ENCODE measurements at regions not wholly inside any gene's neighbourhood (a gene's known extent, or its start where the extent isn't known, plus 50 kb on each side); places are given as distances from the start of the nearest gene placed in this dataset.
"Not testable (repeated sequence)": the region's sequence is repeated elsewhere in the genome, so short reads cannot be mapped to it uniquely, and the experiment has no call there.

GRCh38 chr9:95779597-95779996 is 95.9 kb upstream of the ERCC6L2 start:
- DNase-seq (ENCODE audit: low read depth, low spot score); H4K20me1 ChIP-seq (ENCODE audit: insufficient read depth); POLR2A ChIA-PET; CTCF ChIA-PET; H3K4me1 ChIP-seq (ENCODE audit: control insufficient read depth in 1 of 2, insufficient read depth in 2 of 2, low read length in 2 of 2); H3K4me3 ChIP-seq (replicated peaks in 1 of 2; ENCODE audit: low read depth in 1 of 2, low read length in 2 of 2); H3K27me3 ChIP-seq (ENCODE audit: insufficient read depth, low read length); H3K9me2 ChIP-seq (ENCODE audit: insufficient read depth); H3K4me2 ChIP-seq (ENCODE audit: low read length); H3K9me3 ChIP-seq (ENCODE audit: control insufficient read depth in 1 of 2, insufficient read depth in 1 of 2, low read depth in 1 of 2, low read length in 2 of 2); H3K36me3 ChIP-seq (ENCODE audit: control insufficient read depth in 1 of 2, insufficient read depth in 2 of 2, low read length in 2 of 2); H2AFZ ChIP-seq (ENCODE audit: low read depth, low read length, poor library complexity, severe bottlenecking); BruUV-seq (replicated peaks); H3K9ac ChIP-seq (ENCODE audit: low read length); ATAC-seq; intact Hi-C loops (cut with micrococcal nuclease); H3K27ac ChIP-seq (ENCODE audit: low read depth, low read length); RAD21 ChIA-PET (ENCODE audit: low non-redundant PET in 1 of 2, low total read pairs in 2 of 2, uncharacterized antibody in 2 of 2, unreplicated experiment in 2 of 2); H3K79me2 ChIP-seq (ENCODE audit: insufficient read depth, low read length): not testable (repeated sequence)

DNA sequence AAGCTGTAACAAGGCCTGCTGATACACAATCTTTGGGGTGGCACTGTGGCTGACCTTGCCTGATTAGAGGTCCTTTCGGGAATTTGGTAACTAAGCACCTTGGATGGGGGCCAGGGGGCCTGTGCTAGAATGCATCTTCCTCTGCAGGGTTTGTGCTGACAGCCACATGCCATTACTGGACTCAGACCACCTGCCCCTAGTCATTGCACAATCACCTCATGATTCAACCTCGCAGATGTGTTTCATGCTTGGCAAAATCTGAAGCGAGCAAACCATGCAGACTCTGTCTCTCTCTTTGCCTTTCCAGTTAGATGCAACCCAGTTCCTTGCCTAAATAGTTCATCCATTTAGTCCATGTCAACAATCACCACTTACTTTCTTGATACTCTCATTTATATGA is 96.5 kb upstream of the ERCC6L2 start:
- no peak for TF ChIP-seq YY1 (IDR thresholded peaks at IDR 0.05; ENCODE audit: extremely low read depth, insufficient replicate concordance, low read depth, low read length)
- no peak for TF ChIP-seq RAD21 (IDR thresholded peaks at IDR 0.05; ENCODE audit: low read depth)
- no peak for TF ChIP-seq EGR1 (IDR thresholded peaks at IDR 0.05; ENCODE audit: low read depth)
- TF ChIP-seq TCF7L2 (IDR thresholded peaks at IDR 0.05; ENCODE audit: borderline replicate concordance, extremely low read depth, insufficient read depth, insufficient read length), result no peak
- no peak for TF ChIP-seq JUND (IDR thresholded peaks at IDR 0.05)
- TF ChIP-seq, protein P1, sequence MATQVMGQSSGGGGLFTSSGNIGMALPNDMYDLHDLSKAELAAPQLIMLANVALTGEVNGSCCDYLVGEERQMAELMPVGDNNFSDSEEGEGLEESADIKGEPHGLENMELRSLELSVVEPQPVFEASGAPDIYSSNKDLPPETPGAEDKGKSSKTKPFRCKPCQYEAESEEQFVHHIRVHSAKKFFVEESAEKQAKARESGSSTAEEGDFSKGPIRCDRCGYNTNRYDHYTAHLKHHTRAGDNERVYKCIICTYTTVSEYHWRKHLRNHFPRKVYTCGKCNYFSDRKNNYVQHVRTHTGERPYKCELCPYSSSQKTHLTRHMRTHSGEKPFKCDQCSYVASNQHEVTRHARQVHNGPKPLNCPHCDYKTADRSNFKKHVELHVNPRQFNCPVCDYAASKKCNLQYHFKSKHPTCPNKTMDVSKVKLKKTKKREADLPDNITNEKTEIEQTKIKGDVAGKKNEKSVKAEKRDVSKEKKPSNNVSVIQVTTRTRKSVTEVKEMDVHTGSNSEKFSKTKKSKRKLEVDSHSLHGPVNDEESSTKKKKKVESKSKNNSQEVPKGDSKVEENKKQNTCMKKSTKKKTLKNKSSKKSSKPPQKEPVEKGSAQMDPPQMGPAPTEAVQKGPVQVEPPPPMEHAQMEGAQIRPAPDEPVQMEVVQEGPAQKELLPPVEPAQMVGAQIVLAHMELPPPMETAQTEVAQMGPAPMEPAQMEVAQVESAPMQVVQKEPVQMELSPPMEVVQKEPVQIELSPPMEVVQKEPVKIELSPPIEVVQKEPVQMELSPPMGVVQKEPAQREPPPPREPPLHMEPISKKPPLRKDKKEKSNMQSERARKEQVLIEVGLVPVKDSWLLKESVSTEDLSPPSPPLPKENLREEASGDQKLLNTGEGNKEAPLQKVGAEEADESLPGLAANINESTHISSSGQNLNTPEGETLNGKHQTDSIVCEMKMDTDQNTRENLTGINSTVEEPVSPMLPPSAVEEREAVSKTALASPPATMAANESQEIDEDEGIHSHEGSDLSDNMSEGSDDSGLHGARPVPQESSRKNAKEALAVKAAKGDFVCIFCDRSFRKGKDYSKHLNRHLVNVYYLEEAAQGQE (IDR thresholded peaks at IDR 0.05; ENCODE audit: low read depth), result no peak
- POLR2A ChIA-PET, result no interaction called here
- RAD21 ChIA-PET (ENCODE audit: low non-redundant PET in 1 of 2, low total read pairs in 2 of 2, uncharacterized antibody in 2 of 2, unreplicated experiment in 2 of 2), result no interaction called here

More for the DNA sequence above, 96.5 kb upstream of the ERCC6L2 start:
- no peaks in the 10 kb centered on the region for H3K9me2 ChIP-seq (ENCODE audit: insufficient read depth)
- intact Hi-C loops (cut with micrococcal nuclease), result no loop called here
- CTCF ChIA-PET, result no interaction called here
- no peaks in the 10 kb centered on the region for H3K36me3 ChIP-seq (ENCODE audit: control insufficient read depth in 1 of 2, insufficient read depth in 2 of 2, low read length in 2 of 2)
- DNase-seq (ENCODE audit: low read depth, low spot score), result no peak
- H4K20me1 ChIP-seq (ENCODE audit: insufficient read depth), result no peaks in the 10 kb centered on the region
- no peak for ATAC-seq
- BruUV-seq (replicated peaks), result no TSS peak
- H3K4me3 ChIP-seq (replicated peaks in 1 of 2; ENCODE audit: low read depth in 1 of 2, low read length in 2 of 2), result no peak overlapping the region
- no peaks in the 10 kb centered on the region for H3K27me3 ChIP-seq (ENCODE audit: insufficient read depth, low read length)
- no peak overlapping the region for H3K4me2 ChIP-seq (ENCODE audit: low read length)
- no peak overlapping the region for H2AFZ ChIP-seq (ENCODE audit: low read depth, low read length, poor library complexity, severe bottlenecking)
- no peak overlapping the region for H3K9ac ChIP-seq (ENCODE audit: low read length)
- H3K79me2 ChIP-seq (ENCODE audit: insufficient read depth, low read length), result no peaks in the 10 kb centered on the region
- H3K27ac ChIP-seq (ENCODE audit: low read depth, low read length), result no peak overlapping the region
- H3K4me1 ChIP-seq (ENCODE audit: control insufficient read depth in 1 of 2, insufficient read depth in 2 of 2, low read length in 2 of 2), result no peaks in the 10 kb centered on the region
- no peaks in the 10 kb centered on the region for H3K9me3 ChIP-seq (ENCODE audit: control insufficient read depth in 1 of 2, insufficient read depth in 1 of 2, low read depth in 1 of 2, low read length in 2 of 2)
